ENCODE measurements at regions not wholly inside any gene's neighbourhood (a gene's known extent, or its start where the extent isn't known, plus 50 kb on each side); places are given as distances from the start of the nearest gene placed in this dataset.
"Not testable (repeated sequence)": the region's sequence is repeated elsewhere in the genome, so short reads cannot be mapped to it uniquely, and the experiment has no call there.

- H3K4me3 ChIP-seq: no peak overlapping the region
- no peaks in the 10 kb centered on the region for H3K9me3 ChIP-seq
- no peaks in the 10 kb centered on the region for H3K27me3 ChIP-seq
- TF ChIP-seq EP300 (IDR thresholded peaks at IDR 0.05): no peak
- no peak for TF ChIP-seq POLR2AphosphoS5 (IDR thresholded peaks at IDR 0.05)
- TF ChIP-seq, protein P1, sequence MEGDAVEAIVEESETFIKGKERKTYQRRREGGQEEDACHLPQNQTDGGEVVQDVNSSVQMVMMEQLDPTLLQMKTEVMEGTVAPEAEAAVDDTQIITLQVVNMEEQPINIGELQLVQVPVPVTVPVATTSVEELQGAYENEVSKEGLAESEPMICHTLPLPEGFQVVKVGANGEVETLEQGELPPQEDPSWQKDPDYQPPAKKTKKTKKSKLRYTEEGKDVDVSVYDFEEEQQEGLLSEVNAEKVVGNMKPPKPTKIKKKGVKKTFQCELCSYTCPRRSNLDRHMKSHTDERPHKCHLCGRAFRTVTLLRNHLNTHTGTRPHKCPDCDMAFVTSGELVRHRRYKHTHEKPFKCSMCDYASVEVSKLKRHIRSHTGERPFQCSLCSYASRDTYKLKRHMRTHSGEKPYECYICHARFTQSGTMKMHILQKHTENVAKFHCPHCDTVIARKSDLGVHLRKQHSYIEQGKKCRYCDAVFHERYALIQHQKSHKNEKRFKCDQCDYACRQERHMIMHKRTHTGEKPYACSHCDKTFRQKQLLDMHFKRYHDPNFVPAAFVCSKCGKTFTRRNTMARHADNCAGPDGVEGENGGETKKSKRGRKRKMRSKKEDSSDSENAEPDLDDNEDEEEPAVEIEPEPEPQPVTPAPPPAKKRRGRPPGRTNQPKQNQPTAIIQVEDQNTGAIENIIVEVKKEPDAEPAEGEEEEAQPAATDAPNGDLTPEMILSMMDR (IDR thresholded peaks at IDR 0.05): no peak
- TF ChIP-seq POLR2A (IDR thresholded peaks at IDR 0.05): no peak
- H3K36me3 ChIP-seq: no peaks in the 10 kb centered on the region
- H3K27ac ChIP-seq: no peak overlapping the region
- 81 to 85% methylated on average over 7 of the region's 7 CpGs for WGBS, 2 donors
- no peaks in the 10 kb centered on the region for H3K4me1 ChIP-seq
- DNase-seq: no peak
- ATAC-seq (ENCODE audit: low FRiP score in 2 of 2): no peak
Measured at GRCh38 chr14:38003746-38004609, 203.7 kb upstream of the SSTR1 start.

- H3K36me3 ChIP-seq: no peaks in the 10 kb centered on the region
- no peaks in the 10 kb centered on the region for H3K9me3 ChIP-seq
- no peak overlapping the region for H3K4me3 ChIP-seq
- no peaks in the 10 kb centered on the region for H3K4me1 ChIP-seq
- DNase-seq: no peak
- no peak overlapping the region for H3K27ac ChIP-seq
- H3K27me3 ChIP-seq: no peaks in the 10 kb centered on the region
- ATAC-seq (ENCODE audit: low FRiP score in 2 of 2): no peak
- TF ChIP-seq POLR2AphosphoS5 (IDR thresholded peaks at IDR 0.05) (no peak), POLR2A (IDR thresholded peaks at IDR 0.05) (no peak), EP300 (IDR thresholded peaks at IDR 0.05) (no peak)
- TF ChIP-seq, protein P1 (IDR thresholded peaks at IDR 0.05): no peak
Measured at GRCh38 chr14:38004610-38004879, 203.2 kb upstream of the SSTR1 start.

DNA sequence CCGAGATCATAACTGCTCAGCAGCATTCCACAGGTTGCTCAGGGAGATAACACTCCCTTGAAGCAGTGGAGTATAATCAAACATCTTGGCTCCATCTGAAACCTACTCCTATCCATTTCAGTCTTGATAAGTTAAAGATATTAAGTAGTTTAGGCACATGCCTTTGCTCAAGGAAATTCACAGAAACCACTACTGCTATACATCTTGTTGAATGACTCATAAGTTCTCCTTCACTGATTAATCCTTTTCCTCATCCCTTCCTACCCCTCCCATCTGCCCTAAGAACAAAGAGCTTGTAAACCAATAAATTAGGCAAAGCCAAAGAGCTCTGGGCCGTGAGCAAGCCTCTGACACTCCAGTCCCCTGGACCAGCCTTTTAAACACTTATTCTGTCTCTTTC is 196.5 kb upstream of the SSTR1 start:
- ATAC-seq (ENCODE audit: low FRiP score in 2 of 2); DNase-seq; H3K27ac ChIP-seq; H3K4me1 ChIP-seq; H3K4me3 ChIP-seq; H3K36me3 ChIP-seq; H3K27me3 ChIP-seq: not testable (repeated sequence)
- H3K9me3 ChIP-seq: peaks cover 8 to 19% (median 17%) of the 10 kb centered on the region in 4 donors
- 70 to 77% methylated on average over 2 of the region's 2 CpGs for WGBS, 2 donors

DNA sequence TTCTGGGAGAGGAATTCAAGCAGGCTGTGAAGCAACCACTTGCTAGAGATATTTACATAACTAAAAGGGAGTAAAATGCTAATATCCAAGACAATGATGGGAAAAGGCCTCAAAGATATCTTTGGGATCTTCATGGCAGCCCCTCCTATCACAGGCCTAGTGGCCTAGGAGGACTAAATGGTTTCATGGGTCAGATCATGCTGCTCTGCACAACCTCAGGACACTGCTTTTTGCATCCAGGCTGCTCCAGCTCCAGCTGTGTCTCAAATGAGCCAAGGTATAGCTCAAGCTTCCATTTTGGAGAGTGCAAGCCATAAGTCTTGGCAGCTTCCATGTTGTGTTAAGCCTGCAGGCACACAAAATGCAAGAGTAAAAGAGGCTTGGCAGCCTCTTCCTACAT is 195.6 kb upstream of the SSTR1 start:
- Histone ChIP-seq H3K4me1 (no peaks in the 10 kb centered on the region), H3K9me3 (peaks cover 8 to 19% (median 17%) of the 10 kb centered on the region in 4 donors), H3K27ac (no peak overlapping the region), H3K4me3 (no peak overlapping the region), H3K36me3 (no peaks in the 10 kb centered on the region), H3K27me3 (no peaks in the 10 kb centered on the region)
- DNase-seq: no peak
- ATAC-seq (ENCODE audit: low FRiP score in 2 of 2): no peak
- no peak for TF ChIP-seq POLR2AphosphoS5 (IDR thresholded peaks at IDR 0.05)
- no peak for TF ChIP-seq POLR2A (IDR thresholded peaks at IDR 0.05)
- TF ChIP-seq EP300 (IDR thresholded peaks at IDR 0.05): no peak
- TF ChIP-seq, protein P1 (IDR thresholded peaks at IDR 0.05): no peak

- Histone ChIP-seq H3K27ac (no peak overlapping the region), H3K9me3 (peaks cover 8 to 15% (median 13%) of the 10 kb centered on the region in 4 donors), H3K4me1 (no peaks in the 10 kb centered on the region), H3K27me3 (no peaks in the 10 kb centered on the region), H3K36me3 (no peaks in the 10 kb centered on the region), H3K4me3 (no peak overlapping the region)
- TF ChIP-seq POLR2AphosphoS5 (IDR thresholded peaks at IDR 0.05) (no peak), EP300 (IDR thresholded peaks at IDR 0.05) (no peak), POLR2A (IDR thresholded peaks at IDR 0.05) (no peak)
- TF ChIP-seq, protein P1 (IDR thresholded peaks at IDR 0.05): no peak
- ATAC-seq (ENCODE audit: low FRiP score in 2 of 2) (no peak), DNase-seq (no peak)
- WGBS, 2 donors: 75 to 76% methylated on average over 2 of the region's 2 CpGs
Measured at GRCh38 chr14:38016497-38016896, 191.2 kb upstream of the SSTR1 start.

Data from upper lobe of left lung (tissue), 6 donors.